A549 (cell line): ENCODE measurements at regions not wholly inside any gene's neighbourhood (a gene's known extent, or its start where the extent isn't known, plus 50 kb on each side); places are given as distances from the start of the nearest gene placed in this dataset.

Source experiments
- ATAC-seq, 2 experiments: fragments of 200-7000 bp in 1 of 2; fragments of >200 bp in 1 of 2; cut with Nextera tagmentation in 1 of 2; cut with Tn5 transposase in 1 of 2; 3 replicates each; pipeline versions ENCODE4 v1.8.0 to v1.9.1; 2018 to 2020; ENCODE audit warnings: mild to moderate bottlenecking in 1 of 2, moderate library complexity in 1 of 2
- CTCF ChIA-PET: fragments of 300-600 bp; sonication (Branson Sonifier 250); formaldehyde crosslinking; extraction: SDS; loops from one replicate; lab custom pipeline; 2021; ENCODE audit warnings: antibody characterized with exemption, inconsistent platforms; lab: Yijun Ruan, JAX
- POLR2A ChIA-PET: fragments of 350-600 bp; formaldehyde crosslinking; extraction: SDS; loops from one replicate; lab custom pipeline; 2021; ENCODE audit warnings: antibody characterized with exemption, inconsistent platforms; lab: Yijun Ruan, JAX
- DNase-seq, 2 experiments: peaks; one replicate each; pipeline versions ENCODE4 v3.0.0 to v3.0.0-alpha.2; 2011 to 2016; ENCODE audit warnings: low read depth in 1 of 2, low spot score in 1 of 2
- FAIRE-seq: peaks from 2 replicates; lab custom pipeline; 2011; peaks lifted over from hg19 to GRCh38; lab: Jason Lieb, UNC
- H3K27ac ChIP-seq, 2 experiments: fragments of >200 bp; sonication (Bioruptor Twin); formaldehyde crosslinking; 3 replicates each; pipeline ENCODE4 v1.5.1; 2016 to 2017
- H3K4me1 ChIP-seq: fragments of >200 bp; sonication (Bioruptor Twin); formaldehyde crosslinking; 3 replicates; pipeline ENCODE4 v1.6.1; 2016
- H3K4me2 ChIP-seq: fragments of >200 bp; sonication (Bioruptor Twin); formaldehyde crosslinking; 3 replicates; pipeline ENCODE4 v1.6.1; 2016
- H3K4me3 ChIP-seq: fragments of >200 bp; sonication (Bioruptor Twin); formaldehyde crosslinking; 3 replicates; pipeline ENCODE4 v1.5.1; 2016
- H3K9me3 ChIP-seq: fragments of >200 bp; sonication (Bioruptor Twin); formaldehyde crosslinking; 3 replicates; pipeline ENCODE4 v1.6.1; 2016
- BHLHE40 ChIP-seq: IDR thresholded peaks from 2 replicates; pipeline ENCODE4 v1.6.1; 2012; ENCODE audit warnings: low read depth, low read length, inconsistent platforms
- CBX8 ChIP-seq: fragments of 200-600 bp; sonication (generic); IDR thresholded peaks from 2 replicates; pipeline ENCODE4 v1.6.1; 2016
- CHD2 ChIP-seq: fragments of 150-350 bp; IDR thresholded peaks from 2 replicates; pipeline ENCODE4 v1.6.1; 2014; ENCODE audit warnings: low read length; ENCODE audit not compliant: partially characterized antibody
- ELK1 ChIP-seq: fragments of 150-350 bp; IDR thresholded peaks from 2 replicates; pipeline ENCODE4 v1.6.1; 2014; ENCODE audit warnings: low read depth, mild to moderate bottlenecking, low read length
- FOSL2 ChIP-seq, 2 experiments: fragments of 450-650 bp in 1 of 2; fragments of >200 bp in 1 of 2; sonication (Bioruptor Twin) in 1 of 2; formaldehyde crosslinking; IDR thresholded peaks; 2 replicates each; pipeline versions ENCODE4 v1.5.0 to v1.6.1; 2016 to 2020; ENCODE audit warnings: mild to moderate bottlenecking in 1 of 2, moderate library complexity in 1 of 2
- FOXS1 ChIP-seq: fragments of 250-450 bp; sonication (Bioruptor Pico); IDR thresholded peaks from 2 replicates; pipeline ENCODE4 v1.5.0; 2020; ENCODE audit warnings: mild to moderate bottlenecking, moderate library complexity
- HDAC2 ChIP-seq: fragments of 200-600 bp; sonication (generic); IDR thresholded peaks from 2 replicates; pipeline ENCODE4 v1.6.1; 2016
- HOXB5 ChIP-seq: fragments of 250-450 bp; sonication (Bioruptor Pico); IDR thresholded peaks from 2 replicates; pipeline ENCODE4 v1.5.0; 2020; ENCODE audit warnings: mild to moderate bottlenecking, moderate library complexity
- JUNB ChIP-seq: fragments of >200 bp; sonication (Bioruptor Twin); formaldehyde crosslinking; IDR thresholded peaks from 2 replicates; pipeline ENCODE4 v1.6.1; 2016
- KDM1A ChIP-seq: fragments of 200-600 bp; sonication (generic); IDR thresholded peaks from 2 replicates; pipeline ENCODE4 v1.6.1; 2016; ENCODE audit warnings: low read depth, mild to moderate bottlenecking
- KDM5A ChIP-seq: fragments of 200-600 bp; sonication (generic); IDR thresholded peaks from 2 replicates; pipeline ENCODE4 v1.6.1; 2016; ENCODE audit warnings: antibody characterized with exemption, mild to moderate bottlenecking
- MAFK ChIP-seq: fragments of 450-650 bp; IDR thresholded peaks from 2 replicates; pipeline ENCODE4 v1.6.1; 2014; ENCODE audit not compliant: partially characterized antibody
- MAZ ChIP-seq: fragments of 150-350 bp; IDR thresholded peaks from 2 replicates; pipeline ENCODE4 v1.6.1; 2014; ENCODE audit warnings: antibody characterized with exemption, low read depth, low read length, borderline replicate concordance
- MYC ChIP-seq: IDR thresholded peaks from 2 replicates; pipeline ENCODE4 v1.6.1; 2012; ENCODE audit warnings: mild to moderate bottlenecking, inconsistent platforms, low read length, improper control_type of control experiment, borderline replicate concordance
- NR3C1 ChIP-seq: fragments of >200 bp; sonication (Bioruptor Twin); formaldehyde crosslinking; IDR thresholded peaks from 3 replicates; pipeline ENCODE4 v1.6.1; 2017
- POLR2AphosphoS2 ChIP-seq: conservative IDR thresholded peaks from 2 replicates; pipeline ENCODE4 v1.6.1; 2012; ENCODE audit warnings: low read length, improper control_type of control experiment, inconsistent platforms
- RARB ChIP-seq: fragments of 250-450 bp; sonication (Bioruptor Pico); IDR thresholded peaks from 2 replicates; pipeline ENCODE4 v1.8.0; 2021; ENCODE audit warnings: mild to moderate bottlenecking, moderate library complexity
- TFCP2L1 ChIP-seq: fragments of 250-450 bp; sonication (Bioruptor Pico); IDR thresholded peaks from 2 replicates; pipeline ENCODE4 v1.5.0; 2021; ENCODE audit warnings: mild to moderate bottlenecking
- ZC3H11A ChIP-seq: fragments of 450-650 bp; IDR thresholded peaks from 2 replicates; pipeline ENCODE4 v1.6.1; 2014; ENCODE audit warnings: antibody characterized with exemption, mild to moderate bottlenecking
- ZFP36 ChIP-seq: fragments of 450-650 bp; IDR thresholded peaks from 2 replicates; pipeline ENCODE4 v1.6.1; 2014; ENCODE audit warnings: borderline replicate concordance; ENCODE audit not compliant: partially characterized antibody
- ZNF302 ChIP-seq: fragments of 250-450 bp; sonication (Bioruptor Pico); IDR thresholded peaks from 2 replicates; pipeline ENCODE4 v1.9.0; 2021; ENCODE audit warnings: inconsistent platforms, mild to moderate bottlenecking, moderate library complexity
- WGBS: methylation state at CpG from one replicate; pipeline ENCODE4 v1.1.6; 2017; ENCODE audit errors: missing lambda C conversion rate; 5-methylcytosine and 5-hydroxymethylcytosine counted together
- TF ChIP-seq, protein P1 (sequence below): fragments of 200-600 bp; sonication (generic); IDR thresholded peaks from 2 replicates; pipeline ENCODE4 v1.6.1; 2016; ENCODE audit warnings: antibody characterized with exemption, mild to moderate bottlenecking, moderate library complexity
- TF ChIP-seq, protein P2 (sequence below): fragments of >200 bp; sonication (Bioruptor Twin); formaldehyde crosslinking; IDR thresholded peaks from 2 replicates; pipeline ENCODE4 v1.6.1; 2016

GRCh38 chr4:187598196-187598595 is 397.4 kb upstream of the ZFP42 start:
- H3K4me1 ChIP-seq = peaks cover 5% of the 10 kb centered on the region; the same call in 1 of the 3 replicates
- DNase-seq (no peak), ATAC-seq (no peak), FAIRE-seq (no peak)
- H3K9me3 ChIP-seq = no peaks in the 10 kb centered on the region
- CTCF ChIA-PET = no interaction called here
- POLR2A ChIA-PET = no interaction called here
- no peak overlapping the region for H3K4me3 ChIP-seq
- H3K4me2 ChIP-seq = no peak overlapping the region
- TF ChIP-seq, protein P1, sequence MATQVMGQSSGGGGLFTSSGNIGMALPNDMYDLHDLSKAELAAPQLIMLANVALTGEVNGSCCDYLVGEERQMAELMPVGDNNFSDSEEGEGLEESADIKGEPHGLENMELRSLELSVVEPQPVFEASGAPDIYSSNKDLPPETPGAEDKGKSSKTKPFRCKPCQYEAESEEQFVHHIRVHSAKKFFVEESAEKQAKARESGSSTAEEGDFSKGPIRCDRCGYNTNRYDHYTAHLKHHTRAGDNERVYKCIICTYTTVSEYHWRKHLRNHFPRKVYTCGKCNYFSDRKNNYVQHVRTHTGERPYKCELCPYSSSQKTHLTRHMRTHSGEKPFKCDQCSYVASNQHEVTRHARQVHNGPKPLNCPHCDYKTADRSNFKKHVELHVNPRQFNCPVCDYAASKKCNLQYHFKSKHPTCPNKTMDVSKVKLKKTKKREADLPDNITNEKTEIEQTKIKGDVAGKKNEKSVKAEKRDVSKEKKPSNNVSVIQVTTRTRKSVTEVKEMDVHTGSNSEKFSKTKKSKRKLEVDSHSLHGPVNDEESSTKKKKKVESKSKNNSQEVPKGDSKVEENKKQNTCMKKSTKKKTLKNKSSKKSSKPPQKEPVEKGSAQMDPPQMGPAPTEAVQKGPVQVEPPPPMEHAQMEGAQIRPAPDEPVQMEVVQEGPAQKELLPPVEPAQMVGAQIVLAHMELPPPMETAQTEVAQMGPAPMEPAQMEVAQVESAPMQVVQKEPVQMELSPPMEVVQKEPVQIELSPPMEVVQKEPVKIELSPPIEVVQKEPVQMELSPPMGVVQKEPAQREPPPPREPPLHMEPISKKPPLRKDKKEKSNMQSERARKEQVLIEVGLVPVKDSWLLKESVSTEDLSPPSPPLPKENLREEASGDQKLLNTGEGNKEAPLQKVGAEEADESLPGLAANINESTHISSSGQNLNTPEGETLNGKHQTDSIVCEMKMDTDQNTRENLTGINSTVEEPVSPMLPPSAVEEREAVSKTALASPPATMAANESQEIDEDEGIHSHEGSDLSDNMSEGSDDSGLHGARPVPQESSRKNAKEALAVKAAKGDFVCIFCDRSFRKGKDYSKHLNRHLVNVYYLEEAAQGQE = no peak
- TF ChIP-seq FOXS1 (CRISPR knock-in tag) = no peak
- no peak for TF ChIP-seq MYC
- no peak for TF ChIP-seq CBX8
- no peak for TF ChIP-seq ELK1
- no peak for TF ChIP-seq FOSL2 (IDR thresholded peaks at IDR 0.05)
- no peak for TF ChIP-seq FOSL2 (CRISPR knock-in tag; IDR thresholded peaks at IDR 0.05)
- no peak for TF ChIP-seq NR3C1
- no peak for TF ChIP-seq HOXB5
- TF ChIP-seq MAZ = no peak
- TF ChIP-seq CHD2 = no peak
- TF ChIP-seq ZNF302 = no peak
- no peak for TF ChIP-seq BHLHE40
- no peak for TF ChIP-seq JUNB
- no peak for TF ChIP-seq ZFP36
- TF ChIP-seq POLR2AphosphoS2 = no peak
- no peak for TF ChIP-seq ZC3H11A
- no peak for TF ChIP-seq KDM5A
- TF ChIP-seq, protein P2, sequence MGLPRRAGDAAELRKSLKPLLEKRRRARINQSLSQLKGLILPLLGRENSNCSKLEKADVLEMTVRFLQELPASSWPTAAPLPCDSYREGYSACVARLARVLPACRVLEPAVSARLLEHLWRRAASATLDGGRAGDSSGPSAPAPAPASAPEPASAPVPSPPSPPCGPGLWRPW = no peak
- TF ChIP-seq KDM1A = no peak
- TF ChIP-seq TFCP2L1 (CRISPR knock-in tag) = no peak
- WGBS = 56% methylated on average over 5 of the region's 5 CpGs
- H3K27ac ChIP-seq = no peak overlapping the region

- peak overlapping the region in 1 of 2 experiments; percentile 45; a peak in 1 of 6 replicates for H3K27ac ChIP-seq
- peak overlapping the region; percentile 15; the same call in 1 of the 3 replicates for H3K4me2 ChIP-seq
- no peak for ATAC-seq
- H3K4me3 ChIP-seq = no peak overlapping the region
- no peaks in the 10 kb centered on the region for H3K9me3 ChIP-seq
- H3K4me1 ChIP-seq = peaks cover 6% of the 10 kb centered on the region; the same call in 1 of the 3 replicates
- FAIRE-seq = no peak
- no peak for DNase-seq
- POLR2A ChIA-PET = no interaction called here
- CTCF ChIA-PET = no interaction called here
- 58% methylated on average over 11 of the region's 11 CpGs for WGBS
- TF ChIP-seq RARB (CRISPR knock-in tag) = no peak
- no peak for TF ChIP-seq NR3C1
- TF ChIP-seq MAFK = peak; percentile 67
- TF ChIP-seq HDAC2 = no peak
- TF ChIP-seq CHD2 = no peak
- TF ChIP-seq ZFP36 = no peak
Measured at GRCh38 chr4:187602339-187603092, 393.1 kb upstream of the ZFP42 start.
